ENCODE measurements at regions not wholly inside any gene's neighbourhood (a gene's known extent, or its start where the extent isn't known, plus 50 kb on each side); places are given as distances from the start of the nearest gene placed in this dataset.

GRCh38 chr6:159610881-159611280 is 82.2 kb downstream of the SOD2 start:
- no peak overlapping the region for H3K4ac ChIP-seq (ENCODE audit: low read depth, low read length)
- no peak overlapping the region for H2BK20ac ChIP-seq (ENCODE audit: low read depth, low read length, poor library complexity, severe bottlenecking)
- no peak overlapping the region for H2AK5ac ChIP-seq (ENCODE audit: insufficient read length, low read length)
- H3K18ac ChIP-seq (ENCODE audit: insufficient read length, low read depth, low read length) = no peak overlapping the region
- H3K27ac ChIP-seq (ENCODE audit: insufficient read length, low read depth, low read length) = no peak overlapping the region
- TF ChIP-seq CTCF (conservative IDR thresholded peaks at IDR 0.05) = no peak
- no peak overlapping the region for H3K56ac ChIP-seq (ENCODE audit: insufficient read length, low read depth, low read length)
- H4K20me1 ChIP-seq (ENCODE audit: control insufficient read depth, insufficient read depth, insufficient read length) = no peaks in the 10 kb centered on the region
- Mint-ChIP-seq H3K27ac (no peak overlapping the region), H3K9me3 (peaks cover 11 to 16% of the 10 kb centered on the region in 2 experiments), H3K4me3 (no peak overlapping the region), H3K4me1 (no peaks in the 10 kb centered on the region), H3K27me3 (ENCODE audit: low read depth) (no peaks in the 10 kb centered on the region; the same call in 1 of the 2 replicates), H3K36me3 (ENCODE audit: insufficient read depth in 1 of 3, low read depth in 3 of 3) (peaks cover 0 to 5% (median 0%) of the 10 kb centered on the region in 3 experiments; a peak in 3 of 7 replicates)
- no peak overlapping the region for H2BK12ac ChIP-seq (ENCODE audit: insufficient read length, low read depth, low read length)
- WGBS (ENCODE audit: extremely low coverage, insufficient read length, low lambda C conversion rate) = no CpG with 5 or more reads among the region's 6 CpGs
- H2BK120ac ChIP-seq (ENCODE audit: low read depth, low read length, poor library complexity, severe bottlenecking) = no peak overlapping the region
- no peak overlapping the region for H4K5ac ChIP-seq (ENCODE audit: insufficient read length, low read depth, low read length)
- no peak overlapping the region for H3K14ac ChIP-seq (ENCODE audit: insufficient read depth, low read length)
- no peak overlapping the region for H2AFZ ChIP-seq (ENCODE audit: low read length)
- no peaks in the 10 kb centered on the region for H3K27me3 ChIP-seq (ENCODE audit: insufficient read depth, low read length)
- H2BK15ac ChIP-seq (ENCODE audit: low read depth, low read length) = no peak overlapping the region
- H3T11ph ChIP-seq (ENCODE audit: low read length) = no peak overlapping the region
- H4K8ac ChIP-seq (replicated peaks; ENCODE audit: insufficient read length, low read depth, low read length) = no peak overlapping the region
- no peaks in the 10 kb centered on the region for H3K79me2 ChIP-seq (ENCODE audit: insufficient read depth, low read length)
- no peak overlapping the region for H3K4me2 ChIP-seq (ENCODE audit: insufficient read depth, insufficient read length, low read length)
- H3K23me2 ChIP-seq (ENCODE audit: insufficient read length, low read depth, low read length, poor library complexity, severe bottlenecking) = no peaks in the 10 kb centered on the region
- H3K79me1 ChIP-seq (ENCODE audit: insufficient read depth, low read depth, low read length, poor library complexity, severe bottlenecking) = no peaks in the 10 kb centered on the region
- no peak overlapping the region for H3K23ac ChIP-seq (ENCODE audit: insufficient read length, low read depth, low read length)
- DNase-seq = no peak
- no peaks in the 10 kb centered on the region for H3K4me1 ChIP-seq (ENCODE audit: insufficient read depth, low read length)
- H3K9ac ChIP-seq (ENCODE audit: extremely low read depth, insufficient read length, low read length) = no peak overlapping the region
- no peak overlapping the region for H2BK5ac ChIP-seq (ENCODE audit: insufficient read length, low read length)
- no peak overlapping the region for H4K91ac ChIP-seq (ENCODE audit: insufficient read length, low read depth, low read length)
- no peaks in the 10 kb centered on the region for H3K9me3 ChIP-seq (ENCODE audit: control insufficient read depth, low read depth, low read length)

Data from H9 (cell line).